H1 (cell line): ENCODE measurements at regions not wholly inside any gene's neighbourhood (a gene's known extent, or its start where the extent isn't known, plus 50 kb on each side); places are given as distances from the start of the nearest gene placed in this dataset.

Experiments
- CHD2 ChIP-seq: IDR thresholded peaks from 2 replicates; pipeline ENCODE4 v1.6.1; 2012; ENCODE audit warnings: low read length, improper control_type of control experiment
- POLR2AphosphoS5 ChIP-seq: IDR thresholded peaks from 2 replicates; pipeline ENCODE4 v1.6.1; 2011; ENCODE audit warnings: low read depth, low read length
- POU5F1 ChIP-seq: IDR thresholded peaks from 2 replicates; pipeline ENCODE4 v1.6.1; 2011; ENCODE audit warnings: low read depth, mild to moderate bottlenecking, low read length, moderate library complexity
- TBP ChIP-seq: IDR thresholded peaks from 2 replicates; pipeline ENCODE4 v1.6.1; 2011; ENCODE audit warnings: low read depth, low read length, improper control_type of control experiment
- YY1 ChIP-seq: IDR thresholded peaks from 2 replicates; pipeline ENCODE4 v1.6.1; 2011; ENCODE audit warnings: low read depth, mild to moderate bottlenecking, low read length
- TF ChIP-seq, protein P1 (sequence below): fragments of 300-600 bp; sonication (generic); IDR thresholded peaks from 2 replicates; pipeline ENCODE4 v1.7.1; 2012; ENCODE audit warnings: low read length, moderate library complexity, mild to moderate bottlenecking, inconsistent platforms; ENCODE audit not compliant: insufficient replicate concordance
- TF ChIP-seq, protein P2 (sequence below): IDR thresholded peaks from 2 replicates; pipeline ENCODE4 v1.6.1; 2011; ENCODE audit warnings: low read depth, mild to moderate bottlenecking, low read length; ENCODE audit not compliant: insufficient read depth
- TF ChIP-seq, protein P3 (sequence below), 3 experiments: IDR thresholded peaks; 1 replicate in 2 of 3; 2 replicates in 1 of 3; pipeline versions ENCODE4 v1.5.1 to v1.6.1; 2011; ENCODE audit warnings: low read length in 3 of 3, mild to moderate bottlenecking in 3 of 3, inconsistent platforms in 2 of 3, low read depth in 1 of 3, moderate library complexity in 1 of 3; ENCODE audit not compliant: insufficient read depth in 1 of 3; ENCODE audit errors: control extremely low read depth in 1 of 3

DNA sequence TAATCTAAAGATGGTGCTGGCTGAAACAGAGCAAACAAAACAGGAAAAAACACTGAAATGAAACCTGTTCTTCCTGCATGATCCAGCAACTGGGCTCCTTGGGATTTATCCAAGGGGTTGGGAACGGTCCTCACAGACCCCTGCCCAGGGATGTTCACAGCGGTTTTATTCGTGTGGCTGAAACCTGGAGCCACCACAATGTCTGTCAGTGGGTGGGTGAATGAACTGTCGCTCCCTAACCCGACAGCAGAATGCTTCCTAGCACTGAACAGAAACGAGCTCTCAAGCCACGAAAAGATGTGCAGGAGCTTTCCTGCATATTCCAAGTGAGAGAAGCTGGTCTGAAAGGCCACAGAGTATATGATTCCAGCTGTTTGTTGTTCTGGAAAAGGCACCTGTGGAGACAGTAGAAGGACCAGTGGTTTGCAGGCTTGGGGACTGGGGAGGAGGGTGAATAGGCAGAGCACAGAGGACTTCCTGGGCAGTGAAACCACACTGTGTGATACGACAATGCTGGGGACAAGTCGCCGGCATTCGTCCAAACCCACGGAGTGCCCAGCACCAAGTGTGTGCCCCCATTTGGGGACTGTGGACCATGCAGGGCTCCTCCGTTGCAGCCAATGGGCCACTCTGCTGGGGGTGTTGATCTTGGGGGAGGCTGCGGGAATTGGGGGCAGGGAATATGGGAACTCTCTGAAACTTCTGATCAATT is 73.9 kb downstream of the TEX29 start (continued):
- TF ChIP-seq, protein P1, sequence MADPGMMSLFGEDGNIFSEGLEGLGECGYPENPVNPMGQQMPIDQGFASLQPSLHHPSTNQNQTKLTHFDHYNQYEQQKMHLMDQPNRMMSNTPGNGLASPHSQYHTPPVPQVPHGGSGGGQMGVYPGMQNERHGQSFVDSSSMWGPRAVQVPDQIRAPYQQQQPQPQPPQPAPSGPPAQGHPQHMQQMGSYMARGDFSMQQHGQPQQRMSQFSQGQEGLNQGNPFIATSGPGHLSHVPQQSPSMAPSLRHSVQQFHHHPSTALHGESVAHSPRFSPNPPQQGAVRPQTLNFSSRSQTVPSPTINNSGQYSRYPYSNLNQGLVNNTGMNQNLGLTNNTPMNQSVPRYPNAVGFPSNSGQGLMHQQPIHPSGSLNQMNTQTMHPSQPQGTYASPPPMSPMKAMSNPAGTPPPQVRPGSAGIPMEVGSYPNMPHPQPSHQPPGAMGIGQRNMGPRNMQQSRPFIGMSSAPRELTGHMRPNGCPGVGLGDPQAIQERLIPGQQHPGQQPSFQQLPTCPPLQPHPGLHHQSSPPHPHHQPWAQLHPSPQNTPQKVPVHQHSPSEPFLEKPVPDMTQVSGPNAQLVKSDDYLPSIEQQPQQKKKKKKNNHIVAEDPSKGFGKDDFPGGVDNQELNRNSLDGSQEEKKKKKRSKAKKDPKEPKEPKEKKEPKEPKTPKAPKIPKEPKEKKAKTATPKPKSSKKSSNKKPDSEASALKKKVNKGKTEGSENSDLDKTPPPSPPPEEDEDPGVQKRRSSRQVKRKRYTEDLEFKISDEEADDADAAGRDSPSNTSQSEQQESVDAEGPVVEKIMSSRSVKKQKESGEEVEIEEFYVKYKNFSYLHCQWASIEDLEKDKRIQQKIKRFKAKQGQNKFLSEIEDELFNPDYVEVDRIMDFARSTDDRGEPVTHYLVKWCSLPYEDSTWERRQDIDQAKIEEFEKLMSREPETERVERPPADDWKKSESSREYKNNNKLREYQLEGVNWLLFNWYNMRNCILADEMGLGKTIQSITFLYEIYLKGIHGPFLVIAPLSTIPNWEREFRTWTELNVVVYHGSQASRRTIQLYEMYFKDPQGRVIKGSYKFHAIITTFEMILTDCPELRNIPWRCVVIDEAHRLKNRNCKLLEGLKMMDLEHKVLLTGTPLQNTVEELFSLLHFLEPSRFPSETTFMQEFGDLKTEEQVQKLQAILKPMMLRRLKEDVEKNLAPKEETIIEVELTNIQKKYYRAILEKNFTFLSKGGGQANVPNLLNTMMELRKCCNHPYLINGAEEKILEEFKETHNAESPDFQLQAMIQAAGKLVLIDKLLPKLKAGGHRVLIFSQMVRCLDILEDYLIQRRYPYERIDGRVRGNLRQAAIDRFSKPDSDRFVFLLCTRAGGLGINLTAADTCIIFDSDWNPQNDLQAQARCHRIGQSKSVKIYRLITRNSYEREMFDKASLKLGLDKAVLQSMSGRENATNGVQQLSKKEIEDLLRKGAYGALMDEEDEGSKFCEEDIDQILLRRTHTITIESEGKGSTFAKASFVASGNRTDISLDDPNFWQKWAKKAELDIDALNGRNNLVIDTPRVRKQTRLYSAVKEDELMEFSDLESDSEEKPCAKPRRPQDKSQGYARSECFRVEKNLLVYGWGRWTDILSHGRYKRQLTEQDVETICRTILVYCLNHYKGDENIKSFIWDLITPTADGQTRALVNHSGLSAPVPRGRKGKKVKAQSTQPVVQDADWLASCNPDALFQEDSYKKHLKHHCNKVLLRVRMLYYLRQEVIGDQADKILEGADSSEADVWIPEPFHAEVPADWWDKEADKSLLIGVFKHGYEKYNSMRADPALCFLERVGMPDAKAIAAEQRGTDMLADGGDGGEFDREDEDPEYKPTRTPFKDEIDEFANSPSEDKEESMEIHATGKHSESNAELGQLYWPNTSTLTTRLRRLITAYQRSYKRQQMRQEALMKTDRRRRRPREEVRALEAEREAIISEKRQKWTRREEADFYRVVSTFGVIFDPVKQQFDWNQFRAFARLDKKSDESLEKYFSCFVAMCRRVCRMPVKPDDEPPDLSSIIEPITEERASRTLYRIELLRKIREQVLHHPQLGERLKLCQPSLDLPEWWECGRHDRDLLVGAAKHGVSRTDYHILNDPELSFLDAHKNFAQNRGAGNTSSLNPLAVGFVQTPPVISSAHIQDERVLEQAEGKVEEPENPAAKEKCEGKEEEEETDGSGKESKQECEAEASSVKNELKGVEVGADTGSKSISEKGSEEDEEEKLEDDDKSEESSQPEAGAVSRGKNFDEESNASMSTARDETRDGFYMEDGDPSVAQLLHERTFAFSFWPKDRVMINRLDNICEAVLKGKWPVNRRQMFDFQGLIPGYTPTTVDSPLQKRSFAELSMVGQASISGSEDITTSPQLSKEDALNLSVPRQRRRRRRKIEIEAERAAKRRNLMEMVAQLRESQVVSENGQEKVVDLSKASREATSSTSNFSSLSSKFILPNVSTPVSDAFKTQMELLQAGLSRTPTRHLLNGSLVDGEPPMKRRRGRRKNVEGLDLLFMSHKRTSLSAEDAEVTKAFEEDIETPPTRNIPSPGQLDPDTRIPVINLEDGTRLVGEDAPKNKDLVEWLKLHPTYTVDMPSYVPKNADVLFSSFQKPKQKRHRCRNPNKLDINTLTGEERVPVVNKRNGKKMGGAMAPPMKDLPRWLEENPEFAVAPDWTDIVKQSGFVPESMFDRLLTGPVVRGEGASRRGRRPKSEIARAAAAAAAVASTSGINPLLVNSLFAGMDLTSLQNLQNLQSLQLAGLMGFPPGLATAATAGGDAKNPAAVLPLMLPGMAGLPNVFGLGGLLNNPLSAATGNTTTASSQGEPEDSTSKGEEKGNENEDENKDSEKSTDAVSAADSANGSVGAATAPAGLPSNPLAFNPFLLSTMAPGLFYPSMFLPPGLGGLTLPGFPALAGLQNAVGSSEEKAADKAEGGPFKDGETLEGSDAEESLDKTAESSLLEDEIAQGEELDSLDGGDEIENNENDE, result no peak
- TF ChIP-seq YY1, result no peak
- TF ChIP-seq, protein P2, sequence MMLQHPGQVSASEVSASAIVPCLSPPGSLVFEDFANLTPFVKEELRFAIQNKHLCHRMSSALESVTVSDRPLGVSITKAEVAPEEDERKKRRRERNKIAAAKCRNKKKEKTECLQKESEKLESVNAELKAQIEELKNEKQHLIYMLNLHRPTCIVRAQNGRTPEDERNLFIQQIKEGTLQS, result no peak
- no peak for TF ChIP-seq POU5F1
- TF ChIP-seq, protein P3, sequence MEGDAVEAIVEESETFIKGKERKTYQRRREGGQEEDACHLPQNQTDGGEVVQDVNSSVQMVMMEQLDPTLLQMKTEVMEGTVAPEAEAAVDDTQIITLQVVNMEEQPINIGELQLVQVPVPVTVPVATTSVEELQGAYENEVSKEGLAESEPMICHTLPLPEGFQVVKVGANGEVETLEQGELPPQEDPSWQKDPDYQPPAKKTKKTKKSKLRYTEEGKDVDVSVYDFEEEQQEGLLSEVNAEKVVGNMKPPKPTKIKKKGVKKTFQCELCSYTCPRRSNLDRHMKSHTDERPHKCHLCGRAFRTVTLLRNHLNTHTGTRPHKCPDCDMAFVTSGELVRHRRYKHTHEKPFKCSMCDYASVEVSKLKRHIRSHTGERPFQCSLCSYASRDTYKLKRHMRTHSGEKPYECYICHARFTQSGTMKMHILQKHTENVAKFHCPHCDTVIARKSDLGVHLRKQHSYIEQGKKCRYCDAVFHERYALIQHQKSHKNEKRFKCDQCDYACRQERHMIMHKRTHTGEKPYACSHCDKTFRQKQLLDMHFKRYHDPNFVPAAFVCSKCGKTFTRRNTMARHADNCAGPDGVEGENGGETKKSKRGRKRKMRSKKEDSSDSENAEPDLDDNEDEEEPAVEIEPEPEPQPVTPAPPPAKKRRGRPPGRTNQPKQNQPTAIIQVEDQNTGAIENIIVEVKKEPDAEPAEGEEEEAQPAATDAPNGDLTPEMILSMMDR (IDR thresholded peaks at IDR 0.05; ENCODE audit: control extremely low read depth in 1 of 3, insufficient read depth in 1 of 3, low read depth in 1 of 3, low read length in 3 of 3), result no peak
- no peak for TF ChIP-seq POLR2AphosphoS5
- TF ChIP-seq TBP, result no peak
- no peak for TF ChIP-seq CHD2
